HEK293 (cell line): ENCODE measurements at regions not wholly inside any gene's neighbourhood (a gene's known extent, or its start where the extent isn't known, plus 50 kb on each side); places are given as distances from the start of the nearest gene placed in this dataset.

Experiments
- CTCF ChIA-PET: fragments of 350-600 bp; formaldehyde crosslinking; extraction: SDS; loops from one replicate; lab custom pipeline; 2021; ENCODE audit warnings: antibody characterized with exemption; lab: Yijun Ruan, JAX
- POLR2A ChIA-PET: fragments of 300-600 bp; formaldehyde crosslinking; extraction: SDS; loops from one replicate; lab custom pipeline; 2020; ENCODE audit warnings: antibody characterized with exemption, inconsistent platforms; lab: Yijun Ruan, JAX
- H3K27ac ChIP-seq: fragments of 200-500 bp; sonication (Bioruptor generic); 2 replicates; pipeline ENCODE4 v1.5.1; 2014; ENCODE audit warnings: low read depth, low read length, control low read depth, inconsistent platforms; ENCODE audit errors: extremely low read depth
- H3K36me3 ChIP-seq, 2 experiments: fragments of 200-500 bp in 1 of 2; sonication (Bioruptor generic) in 1 of 2; 1 replicate in 1 of 2; 2 replicates in 1 of 2; pipeline ENCODE4 v1.5.1; 2014 to 2017; ENCODE audit warnings: inconsistent platforms in 2 of 2, low read length in 2 of 2; ENCODE audit not compliant: control insufficient read depth in 2 of 2, insufficient read depth in 1 of 2
- H3K4me1 ChIP-seq: fragments of 200-500 bp; sonication (Bioruptor generic); 2 replicates; pipeline ENCODE4 v1.5.1; 2014; ENCODE audit warnings: mild to moderate bottlenecking, low read length, inconsistent platforms; ENCODE audit not compliant: control insufficient read depth, insufficient read depth
- H3K4me3 ChIP-seq: 2 replicates; pipeline ENCODE4 v1.5.1; 2011; ENCODE audit warnings: low read depth, mild to moderate bottlenecking, control low read depth, low read length, moderate library complexity
- H3K9me3 ChIP-seq: fragments of 200-500 bp; sonication (Bioruptor generic); 2 replicates; pipeline ENCODE4 v1.5.1; 2014; ENCODE audit warnings: low read depth, low read length, inconsistent platforms; ENCODE audit not compliant: control insufficient read depth, insufficient read depth
- KLF1 ChIP-seq: fragments of 450-650 bp; formaldehyde crosslinking; IDR thresholded peaks from 2 replicates; pipeline ENCODE4 v1.5.1; 2016; ENCODE audit warnings: missing biosample characterization, missing genetic modification characterization
- KLF16 ChIP-seq: fragments of 450-650 bp; formaldehyde crosslinking; IDR thresholded peaks from 2 replicates; pipeline ENCODE4 v1.5.1; 2017; ENCODE audit warnings: missing biosample characterization, missing genetic modification characterization
- SP3 ChIP-seq: fragments of 450-650 bp; formaldehyde crosslinking; IDR thresholded peaks from 2 replicates; pipeline ENCODE4 v1.5.1; 2016; ENCODE audit warnings: missing biosample characterization, missing genetic modification characterization
- ZNF133 ChIP-seq: fragments of 450-650 bp; formaldehyde crosslinking; IDR thresholded peaks from 2 replicates; pipeline ENCODE4 v1.5.1; 2016; ENCODE audit warnings: missing biosample characterization, missing genetic modification characterization
- ZNF157 ChIP-seq: fragments of 450-650 bp; formaldehyde crosslinking; IDR thresholded peaks from 2 replicates; pipeline ENCODE4 v1.5.1; 2016; ENCODE audit warnings: missing biosample characterization, missing genetic modification characterization
- ZNF202 ChIP-seq: fragments of 450-650 bp; formaldehyde crosslinking; IDR thresholded peaks from 2 replicates; pipeline ENCODE4 v1.5.1; 2016; ENCODE audit warnings: missing biosample characterization, missing genetic modification characterization, borderline replicate concordance
- ZNF248 ChIP-seq: fragments of 450-650 bp; formaldehyde crosslinking; IDR thresholded peaks from 2 replicates; pipeline ENCODE4 v1.5.1; 2017; ENCODE audit warnings: missing biosample characterization, missing genetic modification characterization
- ZNF48 ChIP-seq: fragments of 450-650 bp; formaldehyde crosslinking; IDR thresholded peaks from 2 replicates; pipeline ENCODE4 v1.5.1; 2016; ENCODE audit warnings: missing biosample characterization, missing genetic modification characterization
- ZNF658 ChIP-seq: fragments of 450-650 bp; formaldehyde crosslinking; IDR thresholded peaks from 2 replicates; pipeline ENCODE4; 2016; ENCODE audit warnings: missing biosample characterization, missing genetic modification characterization
- TF ChIP-seq, protein P1 (sequence below): fragments of 450-650 bp; formaldehyde crosslinking; IDR thresholded peaks from 2 replicates; pipeline ENCODE4 v1.5.1; 2016; ENCODE audit warnings: missing biosample characterization, missing genetic modification characterization
- TF ChIP-seq, protein P2 (sequence below): fragments of 450-650 bp; formaldehyde crosslinking; IDR thresholded peaks from 2 replicates; pipeline ENCODE4 v1.5.1; 2016; ENCODE audit warnings: missing biosample characterization, missing genetic modification characterization
- TF ChIP-seq, protein P3 (sequence below): fragments of 450-650 bp; formaldehyde crosslinking; IDR thresholded peaks from 2 replicates; pipeline ENCODE4 v1.5.1; 2017; ENCODE audit warnings: missing biosample characterization, missing genetic modification characterization

DNA sequence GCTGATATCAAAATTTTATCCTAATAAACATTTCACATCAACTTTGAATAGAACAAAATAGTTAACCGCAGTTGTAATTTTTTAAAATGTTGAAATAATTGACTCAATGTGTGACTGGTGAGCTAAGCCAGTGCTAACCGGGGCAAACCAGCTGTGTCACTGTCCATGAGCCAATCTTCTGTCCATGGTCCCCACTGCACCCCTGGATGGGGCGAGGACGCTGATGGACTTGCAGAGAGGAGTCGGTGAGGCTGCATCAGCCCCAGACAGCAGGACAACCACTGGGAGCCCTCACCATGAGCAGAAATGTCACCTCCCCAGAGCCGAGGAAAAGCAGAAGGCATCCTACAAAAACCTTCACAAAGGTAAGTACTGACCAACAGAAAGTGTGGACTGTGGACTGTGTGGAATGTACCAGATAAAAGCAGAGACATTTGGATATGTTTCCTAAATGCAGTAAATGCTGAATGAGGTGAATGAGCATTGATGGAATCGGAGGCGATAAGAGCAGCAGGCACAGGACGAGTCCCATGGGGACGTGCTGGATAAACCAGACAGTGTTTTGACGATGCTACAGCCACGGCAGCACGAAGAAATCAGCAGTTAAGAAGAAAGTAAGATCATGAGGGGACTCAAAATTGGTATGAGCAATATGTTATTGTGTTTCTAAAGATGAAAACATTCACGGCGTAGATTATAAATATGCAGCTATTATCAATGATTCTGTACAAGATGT, 115.0 kb upstream of the BACE2 start:
- TF ChIP-seq ZNF133 (tag by site-specific recombination) (no peak), ZNF658 (tag by site-specific recombination) (no peak), KLF16 (tag by site-specific recombination) (no peak), ZNF48 (tag by site-specific recombination) (no peak), ZNF157 (tag by site-specific recombination) (no peak)
- TF ChIP-seq, protein P1, sequence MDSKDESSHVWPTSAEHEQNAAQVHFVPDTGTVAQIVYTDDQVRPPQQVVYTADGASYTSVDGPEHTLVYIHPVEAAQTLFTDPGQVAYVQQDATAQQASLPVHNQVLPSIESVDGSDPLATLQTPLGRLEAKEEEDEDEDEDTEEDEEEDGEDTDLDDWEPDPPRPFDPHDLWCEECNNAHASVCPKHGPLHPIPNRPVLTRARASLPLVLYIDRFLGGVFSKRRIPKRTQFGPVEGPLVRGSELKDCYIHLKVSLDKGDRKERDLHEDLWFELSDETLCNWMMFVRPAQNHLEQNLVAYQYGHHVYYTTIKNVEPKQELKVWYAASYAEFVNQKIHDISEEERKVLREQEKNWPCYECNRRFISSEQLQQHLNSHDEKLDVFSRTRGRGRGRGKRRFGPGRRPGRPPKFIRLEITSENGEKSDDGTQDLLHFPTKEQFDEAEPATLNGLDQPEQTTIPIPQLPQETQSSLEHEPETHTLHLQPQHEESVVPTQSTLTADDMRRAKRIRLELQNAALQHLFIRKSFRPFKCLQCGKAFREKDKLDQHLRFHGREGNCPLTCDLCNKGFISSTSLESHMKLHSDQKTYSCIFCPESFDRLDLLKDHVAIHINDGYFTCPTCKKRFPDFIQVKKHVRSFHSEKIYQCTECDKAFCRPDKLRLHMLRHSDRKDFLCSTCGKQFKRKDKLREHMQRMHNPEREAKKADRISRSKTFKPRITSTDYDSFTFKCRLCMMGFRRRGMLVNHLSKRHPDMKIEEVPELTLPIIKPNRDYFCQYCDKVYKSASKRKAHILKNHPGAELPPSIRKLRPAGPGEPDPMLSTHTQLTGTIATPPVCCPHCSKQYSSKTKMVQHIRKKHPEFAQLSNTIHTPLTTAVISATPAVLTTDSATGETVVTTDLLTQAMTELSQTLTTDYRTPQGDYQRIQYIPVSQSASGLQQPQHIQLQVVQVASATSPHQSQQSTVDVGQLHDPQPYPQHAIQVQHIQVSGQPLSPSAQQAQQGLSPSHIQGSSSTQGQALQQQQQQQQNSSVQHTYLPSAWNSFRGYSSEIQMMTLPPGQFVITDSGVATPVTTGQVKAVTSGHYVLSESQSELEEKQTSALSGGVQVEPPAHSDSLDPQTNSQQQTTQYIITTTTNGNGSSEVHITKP (tag by site-specific recombination): no peak
- TF ChIP-seq, protein P2, sequence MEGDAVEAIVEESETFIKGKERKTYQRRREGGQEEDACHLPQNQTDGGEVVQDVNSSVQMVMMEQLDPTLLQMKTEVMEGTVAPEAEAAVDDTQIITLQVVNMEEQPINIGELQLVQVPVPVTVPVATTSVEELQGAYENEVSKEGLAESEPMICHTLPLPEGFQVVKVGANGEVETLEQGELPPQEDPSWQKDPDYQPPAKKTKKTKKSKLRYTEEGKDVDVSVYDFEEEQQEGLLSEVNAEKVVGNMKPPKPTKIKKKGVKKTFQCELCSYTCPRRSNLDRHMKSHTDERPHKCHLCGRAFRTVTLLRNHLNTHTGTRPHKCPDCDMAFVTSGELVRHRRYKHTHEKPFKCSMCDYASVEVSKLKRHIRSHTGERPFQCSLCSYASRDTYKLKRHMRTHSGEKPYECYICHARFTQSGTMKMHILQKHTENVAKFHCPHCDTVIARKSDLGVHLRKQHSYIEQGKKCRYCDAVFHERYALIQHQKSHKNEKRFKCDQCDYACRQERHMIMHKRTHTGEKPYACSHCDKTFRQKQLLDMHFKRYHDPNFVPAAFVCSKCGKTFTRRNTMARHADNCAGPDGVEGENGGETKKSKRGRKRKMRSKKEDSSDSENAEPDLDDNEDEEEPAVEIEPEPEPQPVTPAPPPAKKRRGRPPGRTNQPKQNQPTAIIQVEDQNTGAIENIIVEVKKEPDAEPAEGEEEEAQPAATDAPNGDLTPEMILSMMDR: no peak
- no peaks in the 10 kb centered on the region for H3K4me1 ChIP-seq
- H3K4me3 ChIP-seq: no peak overlapping the region
- no peaks in the 10 kb centered on the region for H3K36me3 ChIP-seq
- ChIA-PET CTCF (interaction anchor here (1.3 to 3.3 kb wide), 2 partner anchors 10 to 16 kb away, joined by 3 to 9 read pairs; no protein-coding TSS in a partner anchor), POLR2A (no interaction called here)
- no peaks in the 10 kb centered on the region for H3K9me3 ChIP-seq
- no peak overlapping the region for H3K27ac ChIP-seq

DNA sequence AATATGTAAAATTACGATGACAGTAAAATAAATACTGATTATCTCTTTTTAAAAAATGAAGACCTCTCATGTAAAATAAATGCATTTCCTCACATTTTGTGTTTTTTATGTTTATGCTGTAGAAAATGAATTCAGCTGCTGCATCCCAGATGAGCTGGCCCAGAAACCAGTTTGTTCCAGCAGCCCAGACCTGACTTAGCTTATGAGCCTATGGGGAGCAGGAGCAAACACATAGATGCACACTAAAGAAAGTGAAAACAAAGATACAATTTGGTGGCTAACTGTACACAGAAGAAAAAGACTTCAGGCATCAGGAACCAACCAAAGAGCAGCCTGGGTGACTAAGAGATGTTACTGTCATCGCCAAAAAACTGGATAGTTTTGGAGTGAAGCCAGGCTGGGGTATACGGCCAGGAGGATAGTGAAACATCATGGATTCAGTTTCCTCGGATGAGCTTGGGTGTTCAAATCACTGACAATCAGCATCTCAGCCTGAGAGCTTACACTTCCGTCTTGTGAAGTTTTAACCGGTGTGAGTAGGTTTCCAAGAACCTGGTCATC, 113.9 kb upstream of the BACE2 start:
- ChIA-PET POLR2A (no interaction called here), CTCF (interaction anchor here (0.5 to 3.3 kb wide), 4 partner anchors 8 to 91 kb away, joined by 3 to 9 read pairs (median 4); no protein-coding TSS in a partner anchor)
- no peak overlapping the region for H3K27ac ChIP-seq
- no peaks in the 10 kb centered on the region for H3K36me3 ChIP-seq
- H3K4me1 ChIP-seq: no peaks in the 10 kb centered on the region
- TF ChIP-seq ZNF248 (tag by site-specific recombination) (no peak), KLF1 (tag by site-specific recombination) (no peak), SP3 (tag by site-specific recombination) (no peak)
- TF ChIP-seq, protein P3, sequence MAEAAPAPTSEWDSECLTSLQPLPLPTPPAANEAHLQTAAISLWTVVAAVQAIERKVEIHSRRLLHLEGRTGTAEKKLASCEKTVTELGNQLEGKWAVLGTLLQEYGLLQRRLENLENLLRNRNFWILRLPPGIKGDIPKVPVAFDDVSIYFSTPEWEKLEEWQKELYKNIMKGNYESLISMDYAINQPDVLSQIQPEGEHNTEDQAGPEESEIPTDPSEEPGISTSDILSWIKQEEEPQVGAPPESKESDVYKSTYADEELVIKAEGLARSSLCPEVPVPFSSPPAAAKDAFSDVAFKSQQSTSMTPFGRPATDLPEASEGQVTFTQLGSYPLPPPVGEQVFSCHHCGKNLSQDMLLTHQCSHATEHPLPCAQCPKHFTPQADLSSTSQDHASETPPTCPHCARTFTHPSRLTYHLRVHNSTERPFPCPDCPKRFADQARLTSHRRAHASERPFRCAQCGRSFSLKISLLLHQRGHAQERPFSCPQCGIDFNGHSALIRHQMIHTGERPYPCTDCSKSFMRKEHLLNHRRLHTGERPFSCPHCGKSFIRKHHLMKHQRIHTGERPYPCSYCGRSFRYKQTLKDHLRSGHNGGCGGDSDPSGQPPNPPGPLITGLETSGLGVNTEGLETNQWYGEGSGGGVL (tag by site-specific recombination): no peak
- H3K4me3 ChIP-seq: no peak overlapping the region
- no peaks in the 10 kb centered on the region for H3K9me3 ChIP-seq

DNA sequence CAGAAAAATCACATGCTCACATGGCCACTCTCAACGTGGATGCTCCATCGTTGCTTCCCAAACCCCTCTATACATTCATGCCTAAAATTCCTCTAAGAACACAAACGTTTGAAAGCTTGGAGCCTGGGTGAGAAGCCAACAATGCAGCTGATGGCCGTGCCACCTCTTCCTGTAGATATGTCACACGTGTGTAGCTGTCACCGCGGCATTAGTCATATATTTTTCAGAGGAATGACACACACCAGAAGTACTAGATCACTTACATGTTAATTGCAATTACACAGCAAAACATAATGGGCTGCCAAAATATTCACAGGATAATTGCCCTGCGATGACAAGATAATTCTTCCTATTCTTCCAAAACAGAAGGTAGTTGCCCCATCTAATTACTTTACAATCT, 112.7 kb upstream of the BACE2 start:
- Histone ChIP-seq H3K9me3 (no peaks in the 10 kb centered on the region), H3K4me3 (no peak overlapping the region), H3K4me1 (no peaks in the 10 kb centered on the region), H3K27ac (no peak overlapping the region), H3K36me3 (no peaks in the 10 kb centered on the region)
- CTCF ChIA-PET: interaction anchor here (1.1 to 1.3 kb wide), 2 partner anchors 13 kb away, joined by 4 to 5 read pairs; no protein-coding TSS in a partner anchor
- POLR2A ChIA-PET: no interaction called here
- no peak for TF ChIP-seq ZNF202
- TF ChIP-seq, all 188 proteins: peak for 0
